ENCODE measurements at regions not wholly inside any gene's neighbourhood (a gene's known extent, or its start where the extent isn't known, plus 50 kb on each side); places are given as distances from the start of the nearest gene placed in this dataset.
"Not testable (repeated sequence)": the region's sequence is repeated elsewhere in the genome, so short reads cannot be mapped to it uniquely, and the experiment has no call there.

GRCh38 chr10:37067576-37067975 is 57.8 kb upstream of the ANKRD30A start:
- Mint-ChIP-seq H3K27me3 (ENCODE audit: low read depth) (no peaks in the 10 kb centered on the region), H3K4me3 (ENCODE audit: unreplicated experiment) (no peak overlapping the region), H3K4me1 (ENCODE audit: low read depth) (no peaks in the 10 kb centered on the region), H3K27ac (ENCODE audit: unreplicated experiment) (no peak overlapping the region), H3K36me3 (ENCODE audit: low read depth) (no peaks in the 10 kb centered on the region), H3K9me3 (ENCODE audit: low read depth) (peaks cover 44% of the 10 kb centered on the region)
- no peak for DNase-seq (ENCODE audit: low spot score)
- TF ChIP-seq, protein P1, sequence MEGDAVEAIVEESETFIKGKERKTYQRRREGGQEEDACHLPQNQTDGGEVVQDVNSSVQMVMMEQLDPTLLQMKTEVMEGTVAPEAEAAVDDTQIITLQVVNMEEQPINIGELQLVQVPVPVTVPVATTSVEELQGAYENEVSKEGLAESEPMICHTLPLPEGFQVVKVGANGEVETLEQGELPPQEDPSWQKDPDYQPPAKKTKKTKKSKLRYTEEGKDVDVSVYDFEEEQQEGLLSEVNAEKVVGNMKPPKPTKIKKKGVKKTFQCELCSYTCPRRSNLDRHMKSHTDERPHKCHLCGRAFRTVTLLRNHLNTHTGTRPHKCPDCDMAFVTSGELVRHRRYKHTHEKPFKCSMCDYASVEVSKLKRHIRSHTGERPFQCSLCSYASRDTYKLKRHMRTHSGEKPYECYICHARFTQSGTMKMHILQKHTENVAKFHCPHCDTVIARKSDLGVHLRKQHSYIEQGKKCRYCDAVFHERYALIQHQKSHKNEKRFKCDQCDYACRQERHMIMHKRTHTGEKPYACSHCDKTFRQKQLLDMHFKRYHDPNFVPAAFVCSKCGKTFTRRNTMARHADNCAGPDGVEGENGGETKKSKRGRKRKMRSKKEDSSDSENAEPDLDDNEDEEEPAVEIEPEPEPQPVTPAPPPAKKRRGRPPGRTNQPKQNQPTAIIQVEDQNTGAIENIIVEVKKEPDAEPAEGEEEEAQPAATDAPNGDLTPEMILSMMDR (IDR thresholded peaks at IDR 0.05) = no peak

- not testable (repeated sequence) for H3K4me1 Mint-ChIP-seq (ENCODE audit: low read depth); DNase-seq (ENCODE audit: low spot score); H3K27me3 Mint-ChIP-seq (ENCODE audit: low read depth); H3K27ac Mint-ChIP-seq (ENCODE audit: unreplicated experiment); H3K4me3 Mint-ChIP-seq (ENCODE audit: unreplicated experiment); H3K36me3 Mint-ChIP-seq (ENCODE audit: low read depth)
- H3K9me3 Mint-ChIP-seq (ENCODE audit: low read depth) = peaks cover 37% of the 10 kb centered on the region
Observed at GRCh38 chr10:37062296-37062695, 63.1 kb upstream of the ANKRD30A start.

- Mint-ChIP-seq H3K27me3 (ENCODE audit: low read depth) (no peaks in the 10 kb centered on the region), H3K9me3 (ENCODE audit: low read depth) (peaks cover 34% of the 10 kb centered on the region), H3K36me3 (ENCODE audit: low read depth) (no peaks in the 10 kb centered on the region), H3K4me3 (ENCODE audit: unreplicated experiment) (no peak overlapping the region), H3K27ac (ENCODE audit: unreplicated experiment) (no peak overlapping the region), H3K4me1 (ENCODE audit: low read depth) (no peaks in the 10 kb centered on the region)
- no peak for DNase-seq (ENCODE audit: low spot score)
- TF ChIP-seq, protein P1 (IDR thresholded peaks at IDR 0.05) = no peak
Observed at GRCh38 chr10:37057261-37057660, 68.1 kb upstream of the ANKRD30A start.

- Mint-ChIP-seq H3K4me3 (ENCODE audit: unreplicated experiment) (no peak overlapping the region), H3K4me1 (ENCODE audit: low read depth) (no peaks in the 10 kb centered on the region), H3K9me3 (ENCODE audit: low read depth) (peaks cover 48% of the 10 kb centered on the region), H3K27ac (ENCODE audit: unreplicated experiment) (no peak overlapping the region), H3K27me3 (ENCODE audit: low read depth) (no peaks in the 10 kb centered on the region), H3K36me3 (ENCODE audit: low read depth) (no peaks in the 10 kb centered on the region)
- no peak for DNase-seq (ENCODE audit: low spot score)
- TF ChIP-seq, protein P1 (IDR thresholded peaks at IDR 0.05) = no peak
Observed at GRCh38 chr10:37053476-37053875, 71.9 kb upstream of the ANKRD30A start.

- not testable (repeated sequence) for H3K4me1 Mint-ChIP-seq (ENCODE audit: low read depth); H3K36me3 Mint-ChIP-seq (ENCODE audit: low read depth); H3K27ac Mint-ChIP-seq (ENCODE audit: unreplicated experiment); H3K4me3 Mint-ChIP-seq (ENCODE audit: unreplicated experiment); H3K27me3 Mint-ChIP-seq (ENCODE audit: low read depth); DNase-seq (ENCODE audit: low spot score)
- H3K9me3 Mint-ChIP-seq (ENCODE audit: low read depth) = peaks cover 62% of the 10 kb centered on the region
Observed at GRCh38 chr10:37049982-37050381, 75.4 kb upstream of the ANKRD30A start.

DNA sequence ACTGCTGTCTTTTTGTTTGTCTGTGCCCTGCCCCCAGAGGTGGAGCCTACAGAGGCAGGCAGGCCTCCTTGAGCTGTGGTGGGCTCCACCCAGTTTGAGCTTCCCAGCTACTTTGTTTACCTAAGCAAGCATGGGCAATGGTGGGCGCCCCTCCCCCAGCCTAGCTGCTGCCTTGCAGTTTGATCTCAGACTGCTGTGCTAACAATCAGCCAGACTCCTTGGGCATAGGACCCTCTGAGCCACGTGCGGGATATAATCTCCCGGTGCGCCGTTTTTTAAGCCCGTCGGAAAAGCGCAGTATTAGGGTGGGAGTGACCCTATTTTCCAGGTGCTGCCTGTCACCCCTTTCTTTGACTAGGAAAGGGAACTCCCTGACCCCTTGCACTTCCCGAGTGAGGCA is 81.1 kb upstream of the ANKRD30A start:
- not testable (repeated sequence) for DNase-seq (ENCODE audit: low spot score); H3K4me1 Mint-ChIP-seq (ENCODE audit: low read depth); H3K4me3 Mint-ChIP-seq (ENCODE audit: unreplicated experiment); H3K36me3 Mint-ChIP-seq (ENCODE audit: low read depth); H3K27ac Mint-ChIP-seq (ENCODE audit: unreplicated experiment); H3K27me3 Mint-ChIP-seq (ENCODE audit: low read depth)
- H3K9me3 Mint-ChIP-seq (ENCODE audit: low read depth) = peaks cover 55% of the 10 kb centered on the region

DNA sequence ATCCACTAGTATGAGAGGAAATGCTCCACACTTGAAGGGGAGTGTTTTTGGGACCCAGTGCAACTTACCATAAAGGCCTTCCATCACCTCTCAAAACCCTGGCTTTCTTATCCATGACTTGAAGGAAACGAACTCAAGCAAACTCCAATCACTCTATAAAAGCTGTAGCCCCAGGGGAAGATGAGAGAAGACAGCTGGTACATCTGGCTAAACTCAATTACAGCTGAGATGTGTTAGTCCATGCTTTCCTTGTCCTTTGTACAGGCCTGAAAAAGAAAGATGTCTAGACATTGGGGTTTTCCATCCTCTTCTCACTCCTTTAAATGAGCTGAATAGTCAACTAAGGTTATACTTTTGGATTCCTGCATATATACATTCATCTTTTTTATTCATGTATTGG is 89.5 kb upstream of the ANKRD30A start:
- no peaks in the 10 kb centered on the region for H3K36me3 Mint-ChIP-seq (ENCODE audit: low read depth)
- no peak overlapping the region for H3K4me3 Mint-ChIP-seq (ENCODE audit: unreplicated experiment)
- H3K27ac Mint-ChIP-seq (ENCODE audit: unreplicated experiment) = no peak overlapping the region
- TF ChIP-seq, protein P1 (IDR thresholded peaks at IDR 0.05) = no peak
- DNase-seq (ENCODE audit: low spot score) = no peak
- no peaks in the 10 kb centered on the region for H3K27me3 Mint-ChIP-seq (ENCODE audit: low read depth)
- H3K4me1 Mint-ChIP-seq (ENCODE audit: low read depth) = no peaks in the 10 kb centered on the region
- H3K9me3 Mint-ChIP-seq (ENCODE audit: low read depth) = peaks cover 32% of the 10 kb centered on the region

All from chondrocyte (in vitro differentiated cells).